ENCODE measurements at regions not wholly inside any gene's neighbourhood (a gene's known extent, or its start where the extent isn't known, plus 50 kb on each side); places are given as distances from the start of the nearest gene placed in this dataset.
A peak's percentile ranks its signal among the peaks of the same experiment; 100 is the strongest.

GRCh38 chr14:87233806-87234384 lies 759.1 kb downstream of the GALC start (continued):
- TF ChIP-seq ETS1 (IDR thresholded peaks at IDR 0.05): no peak

GRCh38 chr14:87233266-87233665 lies 759.7 kb downstream of the GALC start:
- no peaks in the 10 kb centered on the region for H3K79me2 ChIP-seq (replicated peaks; ENCODE audit: insufficient read depth)

More at GRCh38 chr14:87233266-87233665, 759.7 kb downstream of the GALC start:
- Histone ChIP-seq H3K4me1 (ENCODE audit: insufficient read depth) (peaks cover 31% of the 10 kb centered on the region), H3K4me3 (no peak overlapping the region), H3K4me2 (0 out of 2 replicates have a peak overlapping the region, but pooled peaks have one; percentile 14), H4K20me1 (replicated peaks; ENCODE audit: insufficient read depth) (no peaks in the 10 kb centered on the region), H3F3A (replicated peaks; ENCODE audit: low read depth) (no peaks in the 10 kb centered on the region), H3K27me3 (ENCODE audit: insufficient read depth) (no peaks in the 10 kb centered on the region), H3K36me3 (ENCODE audit: insufficient read depth) (no peaks in the 10 kb centered on the region), H3K9me2 (ENCODE audit: insufficient read depth) (no peaks in the 10 kb centered on the region), H3K27ac (ENCODE audit: low read depth) (no peak overlapping the region), H2AFZ (no peak overlapping the region)
- no peak for DNase-seq (ENCODE audit: low spot score)
- no peak for ATAC-seq
- Mint-ChIP-seq H3K9me3 (peaks cover 25% of the 10 kb centered on the region), H3K36me3 (ENCODE audit: low read depth) (peaks cover 36% of the 10 kb centered on the region), H3K4me3 (no peak overlapping the region), H3K27ac (no peak overlapping the region), H3K27me3 (ENCODE audit: insufficient read depth, low read depth, poor library complexity) (peaks cover 5% of the 10 kb centered on the region), H3K4me1 (peaks cover 33% of the 10 kb centered on the region)
- no peak for TF ChIP-seq NANOG (IDR thresholded peaks at IDR 0.05; ENCODE audit: borderline replicate concordance)
- TF ChIP-seq ZNF462 (CRISPR knock-in tag; IDR thresholded peaks at IDR 0.05): no peak
- no peak for TF ChIP-seq POLR2AphosphoS5 (IDR thresholded peaks at IDR 0.05; ENCODE audit: low read depth)
- no peak for TF ChIP-seq CTCF (conservative IDR thresholded peaks at IDR 0.05; ENCODE audit: low read depth in 2 of 2)
- no peak for TF ChIP-seq JUNB (IDR thresholded peaks at IDR 0.05; ENCODE audit: unreplicated experiment)
- TF ChIP-seq ETS1 (IDR thresholded peaks at IDR 0.05): no peak
- TF ChIP-seq EZH2 (IDR thresholded peaks at IDR 0.05; ENCODE audit: low read depth, unreplicated experiment): no peak
- no peak for TF ChIP-seq CREB1 (CRISPR knock-in tag; IDR thresholded peaks at IDR 0.05; ENCODE audit: low read depth)
- no peak for TF ChIP-seq STAT1 (IDR thresholded peaks at IDR 0.05; ENCODE audit: unreplicated experiment)

All from GM23338 (cell line).